ENCODE measurements at regions not wholly inside any gene's neighbourhood (a gene's known extent, or its start where the extent isn't known, plus 50 kb on each side); places are given as distances from the start of the nearest gene placed in this dataset.

DNA sequence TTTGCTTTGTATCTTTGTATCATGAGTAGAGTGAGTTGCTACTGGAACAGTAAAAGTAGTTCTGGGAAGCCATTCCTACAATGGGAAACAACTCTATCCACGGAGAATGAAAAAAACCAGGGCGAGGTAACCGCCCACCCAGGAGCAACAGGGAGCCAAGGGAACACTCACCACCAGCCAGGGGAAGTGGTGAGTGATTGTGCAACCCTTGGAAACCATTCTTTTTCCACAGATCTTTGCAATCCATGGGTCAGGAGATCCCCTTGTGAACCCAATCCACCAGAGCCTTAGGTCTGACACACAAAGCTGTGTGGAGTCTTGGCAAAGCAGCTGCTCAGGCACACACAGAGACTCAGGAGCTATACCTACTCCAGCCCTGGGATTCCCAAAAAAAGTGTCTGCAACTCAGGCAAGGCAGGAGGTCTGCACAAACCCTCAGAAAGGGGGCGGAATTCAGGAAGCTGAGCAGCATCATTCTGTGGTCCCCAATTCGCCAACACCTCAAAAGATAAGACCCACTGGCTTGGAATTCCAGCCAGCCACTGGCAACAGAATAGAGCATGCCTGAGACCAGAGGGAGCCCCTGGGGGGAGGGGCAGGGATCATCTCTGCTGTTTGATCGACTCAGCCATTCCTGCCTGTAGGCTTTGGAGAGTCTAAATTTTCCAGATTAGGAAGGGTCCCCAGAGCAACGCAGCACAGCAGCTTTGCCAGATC is 52.1 kb upstream of the PPFIA2 start:
- peak; percentile 32 for DNase-seq (ENCODE audit: low read depth)

DNA sequence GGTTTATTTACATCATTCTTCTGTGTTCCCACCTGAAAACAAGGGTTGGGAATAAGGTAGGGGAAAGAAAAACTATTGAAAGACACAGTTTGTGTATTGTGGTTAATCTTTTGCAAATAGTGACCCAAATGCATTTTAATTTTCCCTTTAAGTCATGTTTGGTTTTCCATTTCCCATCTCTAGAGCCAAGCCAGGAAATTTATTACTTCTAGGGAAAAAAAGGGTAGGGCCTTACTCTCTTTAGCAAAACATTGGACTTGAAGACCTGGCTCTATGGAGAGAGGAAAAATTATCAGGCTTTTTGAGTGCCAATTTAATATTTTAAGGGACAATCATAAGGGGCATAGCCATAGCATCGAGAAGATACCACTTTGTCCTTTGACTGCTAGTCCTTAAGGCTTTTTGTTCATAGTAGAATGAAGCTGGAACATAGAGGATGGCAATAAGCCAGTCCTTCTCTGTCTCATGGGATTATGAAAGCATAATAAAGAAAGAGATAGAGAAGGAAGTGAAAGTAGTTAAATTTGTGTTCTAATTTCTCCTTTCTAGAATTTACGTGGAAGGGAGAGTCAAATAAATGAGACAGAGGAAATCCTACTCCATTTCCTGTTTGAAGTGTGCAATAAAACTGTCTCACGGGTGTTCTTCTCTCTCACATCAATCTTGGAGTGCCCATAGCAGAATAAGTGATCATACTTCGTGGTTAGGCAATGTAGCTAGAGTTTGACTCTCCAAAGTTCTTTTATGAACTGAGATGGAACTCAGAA is 50.9 kb upstream of the PPFIA2 start:
- no peak for DNase-seq (ENCODE audit: low read depth)

GRCh38 chr12:81809113-81809777 is 50.1 kb upstream of the PPFIA2 start:
- no peak for DNase-seq (ENCODE audit: low read depth)
